HepG2 (cell line): ENCODE measurements at regions not wholly inside any gene's neighbourhood (a gene's known extent, or its start where the extent isn't known, plus 50 kb on each side); places are given as distances from the start of the nearest gene placed in this dataset.

Experiments used
- MIER2 ChIP-seq: IDR thresholded peaks from 2 replicates; pipeline ENCODE4 v1.6.1; 2016; ENCODE audit warnings: missing biosample characterization, missing genetic modification reagents
- POLR2AphosphoS5 ChIP-seq: IDR thresholded peaks from 2 replicates; pipeline ENCODE4 v1.6.1; 2012; ENCODE audit warnings: low read depth, low read length
- TAF1 ChIP-seq: sonication (generic); formaldehyde crosslinking; IDR thresholded peaks from 2 replicates; pipeline ENCODE4 v1.4.0; 2020; ENCODE audit warnings: missing genetic modification reagents
- ZNF761 ChIP-seq: sonication (generic); formaldehyde crosslinking; conservative IDR thresholded peaks from 2 replicates; pipeline ENCODE4 v1.4.0; 2020; ENCODE audit warnings: mild to moderate bottlenecking, missing genetic modification reagents
- TF ChIP-seq, protein P1 (sequence below): sonication (generic); formaldehyde crosslinking; conservative IDR thresholded peaks from 2 replicates; pipeline ENCODE4 v1.4.0; 2020; ENCODE audit warnings: mild to moderate bottlenecking, missing genetic modification reagents, moderate library complexity
- TF ChIP-seq, protein P2 (sequence below): sonication (generic); formaldehyde crosslinking; IDR thresholded peaks from 2 replicates; pipeline ENCODE4 v1.4.0; 2020; ENCODE audit warnings: missing genetic modification reagents
- TF ChIP-seq, protein P3 (sequence below): sonication (generic); formaldehyde crosslinking; IDR thresholded peaks from 2 replicates; pipeline ENCODE4 v1.4.0; 2020; ENCODE audit warnings: mild to moderate bottlenecking, missing genetic modification reagents
- TF ChIP-seq, protein P4 (sequence below): sonication (generic); formaldehyde crosslinking; IDR thresholded peaks from 2 replicates; pipeline ENCODE4 v1.4.0; 2020; ENCODE audit warnings: mild to moderate bottlenecking, missing genetic modification reagents
- TF ChIP-seq, protein P5 (sequence below): sonication (generic); formaldehyde crosslinking; IDR thresholded peaks from 2 replicates; pipeline ENCODE4 v1.4.0; 2020; ENCODE audit warnings: mild to moderate bottlenecking, missing genetic modification reagents
- TF ChIP-seq, protein P6 (sequence below), 2 experiments: IDR thresholded peaks; 2 replicates each; pipeline ENCODE4 v1.6.1; 2011 to 2012; ENCODE audit warnings: low read length in 2 of 2, borderline replicate concordance in 1 of 2, low read depth in 1 of 2, mild to moderate bottlenecking in 1 of 2, moderate library complexity in 1 of 2
- TF ChIP-seq, protein P7 (sequence below): sonication (generic); formaldehyde crosslinking; IDR thresholded peaks from 2 replicates; pipeline ENCODE4 v1.4.0; 2020; ENCODE audit warnings: missing genetic modification reagents, borderline replicate concordance

DNA sequence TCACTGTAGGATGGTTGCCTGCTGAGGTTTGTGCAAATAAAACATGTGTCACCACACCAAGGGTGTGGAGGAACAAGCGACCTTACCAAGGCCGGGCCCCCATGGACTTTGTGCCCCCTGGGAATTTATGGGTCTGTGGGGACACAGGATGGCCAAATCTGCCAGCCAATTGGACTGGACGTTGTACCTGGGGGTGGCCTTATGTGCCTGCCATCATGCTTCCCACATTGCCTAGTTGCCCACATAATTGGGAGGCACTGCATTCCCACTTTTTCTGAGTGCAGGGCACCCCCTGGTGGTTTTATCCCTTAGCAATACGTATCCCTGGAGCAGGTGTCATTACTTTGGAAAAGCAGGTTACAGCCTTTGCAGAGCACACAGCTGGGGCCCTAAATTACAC lies 92.6 kb upstream of the TMPO start:
- TF ChIP-seq, protein P1, sequence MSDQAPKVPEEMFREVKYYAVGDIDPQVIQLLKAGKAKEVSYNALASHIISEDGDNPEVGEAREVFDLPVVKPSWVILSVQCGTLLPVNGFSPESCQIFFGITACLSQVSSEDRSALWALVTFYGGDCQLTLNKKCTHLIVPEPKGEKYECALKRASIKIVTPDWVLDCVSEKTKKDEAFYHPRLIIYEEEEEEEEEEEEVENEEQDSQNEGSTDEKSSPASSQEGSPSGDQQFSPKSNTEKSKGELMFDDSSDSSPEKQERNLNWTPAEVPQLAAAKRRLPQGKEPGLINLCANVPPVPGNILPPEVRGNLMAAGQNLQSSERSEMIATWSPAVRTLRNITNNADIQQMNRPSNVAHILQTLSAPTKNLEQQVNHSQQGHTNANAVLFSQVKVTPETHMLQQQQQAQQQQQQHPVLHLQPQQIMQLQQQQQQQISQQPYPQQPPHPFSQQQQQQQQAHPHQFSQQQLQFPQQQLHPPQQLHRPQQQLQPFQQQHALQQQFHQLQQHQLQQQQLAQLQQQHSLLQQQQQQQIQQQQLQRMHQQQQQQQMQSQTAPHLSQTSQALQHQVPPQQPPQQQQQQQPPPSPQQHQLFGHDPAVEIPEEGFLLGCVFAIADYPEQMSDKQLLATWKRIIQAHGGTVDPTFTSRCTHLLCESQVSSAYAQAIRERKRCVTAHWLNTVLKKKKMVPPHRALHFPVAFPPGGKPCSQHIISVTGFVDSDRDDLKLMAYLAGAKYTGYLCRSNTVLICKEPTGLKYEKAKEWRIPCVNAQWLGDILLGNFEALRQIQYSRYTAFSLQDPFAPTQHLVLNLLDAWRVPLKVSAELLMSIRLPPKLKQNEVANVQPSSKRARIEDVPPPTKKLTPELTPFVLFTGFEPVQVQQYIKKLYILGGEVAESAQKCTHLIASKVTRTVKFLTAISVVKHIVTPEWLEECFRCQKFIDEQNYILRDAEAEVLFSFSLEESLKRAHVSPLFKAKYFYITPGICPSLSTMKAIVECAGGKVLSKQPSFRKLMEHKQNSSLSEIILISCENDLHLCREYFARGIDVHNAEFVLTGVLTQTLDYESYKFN: no peak
- TF ChIP-seq TAF1 (CRISPR knock-in tag) (no peak), MIER2 (CRISPR knock-in tag) (no peak), ZNF761 (CRISPR knock-in tag) (no peak), POLR2AphosphoS5 (no peak)
- TF ChIP-seq, protein P2, sequence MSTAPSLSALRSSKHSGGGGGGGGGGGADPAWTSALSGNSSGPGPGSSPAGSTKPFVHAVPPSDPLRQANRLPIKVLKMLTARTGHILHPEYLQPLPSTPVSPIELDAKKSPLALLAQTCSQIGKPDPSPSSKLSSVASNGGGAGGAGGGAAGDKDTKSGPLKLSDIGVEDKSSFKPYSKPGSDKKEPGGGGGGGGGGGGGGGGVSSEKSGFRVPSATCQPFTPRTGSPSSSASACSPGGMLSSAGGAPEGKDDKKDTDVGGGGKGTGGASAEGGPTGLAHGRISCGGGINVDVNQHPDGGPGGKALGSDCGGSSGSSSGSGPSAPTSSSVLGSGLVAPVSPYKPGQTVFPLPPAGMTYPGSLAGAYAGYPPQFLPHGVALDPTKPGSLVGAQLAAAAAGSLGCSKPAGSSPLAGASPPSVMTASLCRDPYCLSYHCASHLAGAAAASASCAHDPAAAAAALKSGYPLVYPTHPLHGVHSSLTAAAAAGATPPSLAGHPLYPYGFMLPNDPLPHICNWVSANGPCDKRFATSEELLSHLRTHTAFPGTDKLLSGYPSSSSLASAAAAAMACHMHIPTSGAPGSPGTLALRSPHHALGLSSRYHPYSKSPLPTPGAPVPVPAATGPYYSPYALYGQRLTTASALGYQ: no peak
- TF ChIP-seq, protein P3, sequence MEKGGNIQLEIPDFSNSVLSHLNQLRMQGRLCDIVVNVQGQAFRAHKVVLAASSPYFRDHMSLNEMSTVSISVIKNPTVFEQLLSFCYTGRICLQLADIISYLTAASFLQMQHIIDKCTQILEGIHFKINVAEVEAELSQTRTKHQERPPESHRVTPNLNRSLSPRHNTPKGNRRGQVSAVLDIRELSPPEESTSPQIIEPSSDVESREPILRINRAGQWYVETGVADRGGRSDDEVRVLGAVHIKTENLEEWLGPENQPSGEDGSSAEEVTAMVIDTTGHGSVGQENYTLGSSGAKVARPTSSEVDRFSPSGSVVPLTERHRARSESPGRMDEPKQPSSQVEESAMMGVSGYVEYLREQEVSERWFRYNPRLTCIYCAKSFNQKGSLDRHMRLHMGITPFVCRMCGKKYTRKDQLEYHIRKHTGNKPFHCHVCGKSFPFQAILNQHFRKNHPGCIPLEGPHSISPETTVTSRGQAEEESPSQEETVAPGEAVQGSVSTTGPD (CRISPR knock-in tag): no peak
- TF ChIP-seq, protein P4, sequence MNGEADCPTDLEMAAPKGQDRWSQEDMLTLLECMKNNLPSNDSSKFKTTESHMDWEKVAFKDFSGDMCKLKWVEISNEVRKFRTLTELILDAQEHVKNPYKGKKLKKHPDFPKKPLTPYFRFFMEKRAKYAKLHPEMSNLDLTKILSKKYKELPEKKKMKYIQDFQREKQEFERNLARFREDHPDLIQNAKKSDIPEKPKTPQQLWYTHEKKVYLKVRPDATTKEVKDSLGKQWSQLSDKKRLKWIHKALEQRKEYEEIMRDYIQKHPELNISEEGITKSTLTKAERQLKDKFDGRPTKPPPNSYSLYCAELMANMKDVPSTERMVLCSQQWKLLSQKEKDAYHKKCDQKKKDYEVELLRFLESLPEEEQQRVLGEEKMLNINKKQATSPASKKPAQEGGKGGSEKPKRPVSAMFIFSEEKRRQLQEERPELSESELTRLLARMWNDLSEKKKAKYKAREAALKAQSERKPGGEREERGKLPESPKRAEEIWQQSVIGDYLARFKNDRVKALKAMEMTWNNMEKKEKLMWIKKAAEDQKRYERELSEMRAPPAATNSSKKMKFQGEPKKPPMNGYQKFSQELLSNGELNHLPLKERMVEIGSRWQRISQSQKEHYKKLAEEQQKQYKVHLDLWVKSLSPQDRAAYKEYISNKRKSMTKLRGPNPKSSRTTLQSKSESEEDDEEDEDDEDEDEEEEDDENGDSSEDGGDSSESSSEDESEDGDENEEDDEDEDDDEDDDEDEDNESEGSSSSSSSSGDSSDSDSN (CRISPR knock-in tag): no peak
- TF ChIP-seq, protein P5, sequence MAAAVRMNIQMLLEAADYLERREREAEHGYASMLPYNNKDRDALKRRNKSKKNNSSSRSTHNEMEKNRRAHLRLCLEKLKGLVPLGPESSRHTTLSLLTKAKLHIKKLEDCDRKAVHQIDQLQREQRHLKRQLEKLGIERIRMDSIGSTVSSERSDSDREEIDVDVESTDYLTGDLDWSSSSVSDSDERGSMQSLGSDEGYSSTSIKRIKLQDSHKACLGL (CRISPR knock-in tag): no peak
- TF ChIP-seq, protein P6, sequence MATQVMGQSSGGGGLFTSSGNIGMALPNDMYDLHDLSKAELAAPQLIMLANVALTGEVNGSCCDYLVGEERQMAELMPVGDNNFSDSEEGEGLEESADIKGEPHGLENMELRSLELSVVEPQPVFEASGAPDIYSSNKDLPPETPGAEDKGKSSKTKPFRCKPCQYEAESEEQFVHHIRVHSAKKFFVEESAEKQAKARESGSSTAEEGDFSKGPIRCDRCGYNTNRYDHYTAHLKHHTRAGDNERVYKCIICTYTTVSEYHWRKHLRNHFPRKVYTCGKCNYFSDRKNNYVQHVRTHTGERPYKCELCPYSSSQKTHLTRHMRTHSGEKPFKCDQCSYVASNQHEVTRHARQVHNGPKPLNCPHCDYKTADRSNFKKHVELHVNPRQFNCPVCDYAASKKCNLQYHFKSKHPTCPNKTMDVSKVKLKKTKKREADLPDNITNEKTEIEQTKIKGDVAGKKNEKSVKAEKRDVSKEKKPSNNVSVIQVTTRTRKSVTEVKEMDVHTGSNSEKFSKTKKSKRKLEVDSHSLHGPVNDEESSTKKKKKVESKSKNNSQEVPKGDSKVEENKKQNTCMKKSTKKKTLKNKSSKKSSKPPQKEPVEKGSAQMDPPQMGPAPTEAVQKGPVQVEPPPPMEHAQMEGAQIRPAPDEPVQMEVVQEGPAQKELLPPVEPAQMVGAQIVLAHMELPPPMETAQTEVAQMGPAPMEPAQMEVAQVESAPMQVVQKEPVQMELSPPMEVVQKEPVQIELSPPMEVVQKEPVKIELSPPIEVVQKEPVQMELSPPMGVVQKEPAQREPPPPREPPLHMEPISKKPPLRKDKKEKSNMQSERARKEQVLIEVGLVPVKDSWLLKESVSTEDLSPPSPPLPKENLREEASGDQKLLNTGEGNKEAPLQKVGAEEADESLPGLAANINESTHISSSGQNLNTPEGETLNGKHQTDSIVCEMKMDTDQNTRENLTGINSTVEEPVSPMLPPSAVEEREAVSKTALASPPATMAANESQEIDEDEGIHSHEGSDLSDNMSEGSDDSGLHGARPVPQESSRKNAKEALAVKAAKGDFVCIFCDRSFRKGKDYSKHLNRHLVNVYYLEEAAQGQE (IDR thresholded peaks at IDR 0.05; ENCODE audit: borderline replicate concordance in 1 of 2, low read depth in 1 of 2, low read length in 2 of 2): no peak
- TF ChIP-seq, protein P7, sequence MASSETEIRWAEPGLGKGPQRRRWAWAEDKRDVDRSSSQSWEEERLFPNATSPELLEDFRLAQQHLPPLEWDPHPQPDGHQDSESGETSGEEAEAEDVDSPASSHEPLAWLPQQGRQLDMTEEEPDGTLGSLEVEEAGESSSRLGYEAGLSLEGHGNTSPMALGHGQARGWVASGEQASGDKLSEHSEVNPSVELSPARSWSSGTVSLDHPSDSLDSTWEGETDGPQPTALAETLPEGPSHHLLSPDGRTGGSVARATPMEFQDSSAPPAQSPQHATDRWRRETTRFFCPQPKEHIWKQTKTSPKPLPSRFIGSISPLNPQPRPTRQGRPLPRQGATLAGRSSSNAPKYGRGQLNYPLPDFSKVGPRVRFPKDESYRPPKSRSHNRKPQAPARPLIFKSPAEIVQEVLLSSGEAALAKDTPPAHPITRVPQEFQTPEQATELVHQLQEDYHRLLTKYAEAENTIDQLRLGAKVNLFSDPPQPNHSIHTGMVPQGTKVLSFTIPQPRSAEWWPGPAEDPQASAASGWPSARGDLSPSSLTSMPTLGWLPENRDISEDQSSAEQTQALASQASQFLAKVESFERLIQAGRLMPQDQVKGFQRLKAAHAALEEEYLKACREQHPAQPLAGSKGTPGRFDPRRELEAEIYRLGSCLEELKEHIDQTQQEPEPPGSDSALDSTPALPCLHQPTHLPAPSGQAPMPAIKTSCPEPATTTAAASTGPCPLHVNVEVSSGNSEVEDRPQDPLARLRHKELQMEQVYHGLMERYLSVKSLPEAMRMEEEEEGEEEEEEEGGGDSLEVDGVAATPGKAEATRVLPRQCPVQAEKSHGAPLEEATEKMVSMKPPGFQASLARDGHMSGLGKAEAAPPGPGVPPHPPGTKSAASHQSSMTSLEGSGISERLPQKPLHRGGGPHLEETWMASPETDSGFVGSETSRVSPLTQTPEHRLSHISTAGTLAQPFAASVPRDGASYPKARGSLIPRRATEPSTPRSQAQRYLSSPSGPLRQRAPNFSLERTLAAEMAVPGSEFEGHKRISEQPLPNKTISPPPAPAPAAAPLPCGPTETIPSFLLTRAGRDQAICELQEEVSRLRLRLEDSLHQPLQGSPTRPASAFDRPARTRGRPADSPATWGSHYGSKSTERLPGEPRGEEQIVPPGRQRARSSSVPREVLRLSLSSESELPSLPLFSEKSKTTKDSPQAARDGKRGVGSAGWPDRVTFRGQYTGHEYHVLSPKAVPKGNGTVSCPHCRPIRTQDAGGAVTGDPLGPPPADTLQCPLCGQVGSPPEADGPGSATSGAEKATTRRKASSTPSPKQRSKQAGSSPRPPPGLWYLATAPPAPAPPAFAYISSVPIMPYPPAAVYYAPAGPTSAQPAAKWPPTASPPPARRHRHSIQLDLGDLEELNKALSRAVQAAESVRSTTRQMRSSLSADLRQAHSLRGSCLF (CRISPR knock-in tag): no peak
